ENCODE measurements at regions not wholly inside any gene's neighbourhood (a gene's known extent, or its start where the extent isn't known, plus 50 kb on each side); places are given as distances from the start of the nearest gene placed in this dataset.

DNA sequence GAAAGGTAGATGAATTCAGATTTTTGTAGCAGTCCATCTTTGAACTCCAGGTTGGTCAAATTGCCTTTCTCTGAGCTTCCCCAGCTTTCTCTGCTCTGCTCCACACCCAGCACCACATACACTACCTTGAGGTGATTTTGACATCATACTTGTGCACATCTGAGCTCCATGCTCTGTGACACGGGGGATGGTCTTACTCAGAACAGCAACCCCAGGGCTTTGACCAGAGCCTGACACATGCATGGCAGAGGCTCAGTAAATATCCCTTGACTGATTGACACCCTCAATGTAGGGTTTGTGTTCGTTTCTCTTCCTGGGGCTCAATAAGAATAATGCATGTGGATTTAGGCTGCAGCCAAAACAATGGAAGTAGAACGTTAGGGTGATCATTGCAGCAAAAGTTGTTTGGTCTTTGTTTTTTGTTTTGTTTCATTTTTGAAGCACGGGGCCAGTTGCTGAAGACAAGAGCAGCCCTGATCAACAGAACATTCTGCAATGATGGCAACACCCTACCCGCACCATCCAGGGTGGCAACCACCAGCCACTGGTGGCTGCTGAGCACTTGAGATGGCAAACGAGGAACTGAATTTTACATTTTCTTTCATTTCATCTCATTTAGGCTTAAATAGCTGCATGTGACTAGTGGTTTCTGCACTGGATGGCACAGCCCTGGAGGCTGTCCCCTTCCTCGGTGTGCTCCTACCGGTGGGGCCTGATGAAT lies 224.8 kb upstream of the TNRC6C start:
- WGBS (ENCODE audit: insufficient coverage, low coverage, missing lambda C conversion rate), result 4% methylated on average over 8 of the region's 8 CpGs
- H3K4me1 ChIP-seq (replicated peaks in 1 of 2; ENCODE audit: control insufficient read depth in 2 of 2, insufficient read depth in 2 of 2, low read length in 2 of 2), result peaks cover 0 to 17% of the 10 kb centered on the region in 2 experiments; a peak in 3 of 5 replicates
- no peak overlapping the region for H2AFZ ChIP-seq (ENCODE audit: low read depth, low read length)
- ATAC-seq (no peak), DNase-seq (ENCODE audit: extremely low read depth in 1 of 4, low spot score in 3 of 4) (no peak), FAIRE-seq (no peak)
- no peak overlapping the region for H3K4me2 ChIP-seq (ENCODE audit: insufficient read depth, low read length)
- H3K9me3 ChIP-seq (replicated peaks; ENCODE audit: control insufficient read depth, insufficient read depth, low read depth, low read length), result no peaks in the 10 kb centered on the region
- TF ChIP-seq, protein P1, sequence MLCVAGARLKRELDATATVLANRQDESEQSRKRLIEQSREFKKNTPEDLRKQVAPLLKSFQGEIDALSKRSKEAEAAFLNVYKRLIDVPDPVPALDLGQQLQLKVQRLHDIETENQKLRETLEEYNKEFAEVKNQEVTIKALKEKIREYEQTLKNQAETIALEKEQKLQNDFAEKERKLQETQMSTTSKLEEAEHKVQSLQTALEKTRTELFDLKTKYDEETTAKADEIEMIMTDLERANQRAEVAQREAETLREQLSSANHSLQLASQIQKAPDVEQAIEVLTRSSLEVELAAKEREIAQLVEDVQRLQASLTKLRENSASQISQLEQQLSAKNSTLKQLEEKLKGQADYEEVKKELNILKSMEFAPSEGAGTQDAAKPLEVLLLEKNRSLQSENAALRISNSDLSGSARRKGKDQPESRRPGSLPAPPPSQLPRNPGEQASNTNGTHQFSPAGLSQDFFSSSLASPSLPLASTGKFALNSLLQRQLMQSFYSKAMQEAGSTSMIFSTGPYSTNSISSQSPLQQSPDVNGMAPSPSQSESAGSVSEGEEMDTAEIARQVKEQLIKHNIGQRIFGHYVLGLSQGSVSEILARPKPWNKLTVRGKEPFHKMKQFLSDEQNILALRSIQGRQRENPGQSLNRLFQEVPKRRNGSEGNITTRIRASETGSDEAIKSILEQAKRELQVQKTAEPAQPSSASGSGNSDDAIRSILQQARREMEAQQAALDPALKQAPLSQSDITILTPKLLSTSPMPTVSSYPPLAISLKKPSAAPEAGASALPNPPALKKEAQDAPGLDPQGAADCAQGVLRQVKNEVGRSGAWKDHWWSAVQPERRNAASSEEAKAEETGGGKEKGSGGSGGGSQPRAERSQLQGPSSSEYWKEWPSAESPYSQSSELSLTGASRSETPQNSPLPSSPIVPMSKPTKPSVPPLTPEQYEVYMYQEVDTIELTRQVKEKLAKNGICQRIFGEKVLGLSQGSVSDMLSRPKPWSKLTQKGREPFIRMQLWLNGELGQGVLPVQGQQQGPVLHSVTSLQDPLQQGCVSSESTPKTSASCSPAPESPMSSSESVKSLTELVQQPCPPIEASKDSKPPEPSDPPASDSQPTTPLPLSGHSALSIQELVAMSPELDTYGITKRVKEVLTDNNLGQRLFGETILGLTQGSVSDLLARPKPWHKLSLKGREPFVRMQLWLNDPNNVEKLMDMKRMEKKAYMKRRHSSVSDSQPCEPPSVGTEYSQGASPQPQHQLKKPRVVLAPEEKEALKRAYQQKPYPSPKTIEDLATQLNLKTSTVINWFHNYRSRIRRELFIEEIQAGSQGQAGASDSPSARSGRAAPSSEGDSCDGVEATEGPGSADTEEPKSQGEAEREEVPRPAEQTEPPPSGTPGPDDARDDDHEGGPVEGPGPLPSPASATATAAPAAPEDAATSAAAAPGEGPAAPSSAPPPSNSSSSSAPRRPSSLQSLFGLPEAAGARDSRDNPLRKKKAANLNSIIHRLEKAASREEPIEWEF (CRISPR knock-in tag; IDR thresholded peaks at IDR 0.05), result no peak
- TF ChIP-seq ZFPM2 (CRISPR knock-in tag; IDR thresholded peaks at IDR 0.05) (no peak), STAT5A (IDR thresholded peaks at IDR 0.05; ENCODE audit: borderline replicate concordance, low read length) (no peak), ZSCAN29 (IDR thresholded peaks at IDR 0.05) (no peak), SMARCC2 (IDR thresholded peaks at IDR 0.05; ENCODE audit: low read depth) (no peak), PURB (CRISPR knock-in tag; IDR thresholded peaks at IDR 0.05; ENCODE audit: low read depth) (no peak)
- TF ChIP-seq, protein P2, sequence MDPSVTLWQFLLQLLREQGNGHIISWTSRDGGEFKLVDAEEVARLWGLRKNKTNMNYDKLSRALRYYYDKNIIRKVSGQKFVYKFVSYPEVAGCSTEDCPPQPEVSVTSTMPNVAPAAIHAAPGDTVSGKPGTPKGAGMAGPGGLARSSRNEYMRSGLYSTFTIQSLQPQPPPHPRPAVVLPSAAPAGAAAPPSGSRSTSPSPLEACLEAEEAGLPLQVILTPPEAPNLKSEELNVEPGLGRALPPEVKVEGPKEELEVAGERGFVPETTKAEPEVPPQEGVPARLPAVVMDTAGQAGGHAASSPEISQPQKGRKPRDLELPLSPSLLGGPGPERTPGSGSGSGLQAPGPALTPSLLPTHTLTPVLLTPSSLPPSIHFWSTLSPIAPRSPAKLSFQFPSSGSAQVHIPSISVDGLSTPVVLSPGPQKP (CRISPR knock-in tag; IDR thresholded peaks at IDR 0.05), result no peak
- H3K9ac ChIP-seq (ENCODE audit: insufficient read depth in 1 of 2, low read depth in 2 of 2, low read length in 2 of 2), result no peak overlapping the region
- H3K4me3 ChIP-seq, result no peak overlapping the region
- H3K27me3 ChIP-seq (ENCODE audit: control insufficient read depth in 2 of 2, insufficient read depth in 2 of 2, low read length in 2 of 2), result peaks cover 10 to 38% of the 10 kb centered on the region in 2 experiments; a peak in 4 of 5 replicates
- ChIA-PET CTCF (ENCODE audit: low intra/inter-chr PET ratio) (no interaction called here), POLR2A (interaction anchor here (0.5 kb wide), 1 partner anchor 8 kb away, joined by 4 read pairs; no protein-coding TSS in a partner anchor)
- peaks cover 4% of the 10 kb centered on the region for H3K9me1 ChIP-seq (ENCODE audit: control insufficient read depth, insufficient read depth, low read length)
- H3K79me2 ChIP-seq (ENCODE audit: control insufficient read depth, insufficient read depth, low read length), result no peaks in the 10 kb centered on the region
- H3K27ac ChIP-seq (ENCODE audit: extremely low read depth, low read depth, low read length), result no peak overlapping the region
- in situ Hi-C loops (cut with MboI), result no loop called here
- no peaks in the 10 kb centered on the region for H3K36me3 ChIP-seq (ENCODE audit: control insufficient read depth, insufficient read depth, low read length)
- BruUV-seq (replicated peaks), result no TSS peak
- no peaks in the 10 kb centered on the region for H4K20me1 ChIP-seq (replicated peaks; ENCODE audit: control insufficient read depth, insufficient read depth, low read length)
- intact Hi-C loops (cut with micrococcal nuclease), result no loop called here
